ENCODE measurements at regions not wholly inside any gene's neighbourhood (a gene's known extent, or its start where the extent isn't known, plus 50 kb on each side); places are given as distances from the start of the nearest gene placed in this dataset.

- no peaks in the 10 kb centered on the region for H3K36me3 ChIP-seq (ENCODE audit: control insufficient read depth, low read length)
- no peak overlapping the region for H3K27ac ChIP-seq (ENCODE audit: low read depth, low read length)
- H3K9me2 ChIP-seq (replicated peaks; ENCODE audit: control insufficient read depth, low read length): no peaks in the 10 kb centered on the region
- no peak overlapping the region for H3K4me2 ChIP-seq (ENCODE audit: low read length)
- no peaks in the 10 kb centered on the region for H3F3A ChIP-seq (ENCODE audit: control insufficient read depth, insufficient read depth)
- TF ChIP-seq EZH2phosphoT487 (IDR thresholded peaks at IDR 0.05; ENCODE audit: borderline replicate concordance, low read length) (no peak), CTCF (IDR thresholded peaks at IDR 0.05; ENCODE audit: low read depth, low read length, poor library complexity, severe bottlenecking) (no peak)
- H3K9me3 ChIP-seq (ENCODE audit: control insufficient read depth, insufficient read depth, low read length): no peaks in the 10 kb centered on the region
- no peaks in the 10 kb centered on the region for H3K4me1 ChIP-seq (ENCODE audit: control insufficient read depth, low read length)
- no peak overlapping the region for H3K4me3 ChIP-seq (ENCODE audit: low read length)
- H3K27me3 ChIP-seq (ENCODE audit: control insufficient read depth, low read length): no peaks in the 10 kb centered on the region
- no peaks in the 10 kb centered on the region for H4K20me1 ChIP-seq (ENCODE audit: control insufficient read depth, insufficient read depth, low read depth, low read length)
- no peaks in the 10 kb centered on the region for H3K79me2 ChIP-seq (ENCODE audit: control insufficient read depth, low read length)
These were observed 1921.2 kb upstream of the PRR20A start for GRCh38 chr13:55219538-55219937.

GRCh38 chr13:55229906-55230569 is 1910.7 kb upstream of the PRR20A start:
- H3K9me3 ChIP-seq (ENCODE audit: control insufficient read depth, insufficient read depth, low read length): no peaks in the 10 kb centered on the region
- no peaks in the 10 kb centered on the region for H3F3A ChIP-seq (ENCODE audit: control insufficient read depth, insufficient read depth)
- no peaks in the 10 kb centered on the region for H4K20me1 ChIP-seq (ENCODE audit: control insufficient read depth, insufficient read depth, low read depth, low read length)
- H3K4me1 ChIP-seq (ENCODE audit: control insufficient read depth, low read length): no peaks in the 10 kb centered on the region
- no peak overlapping the region for H3K4me2 ChIP-seq (ENCODE audit: low read length)
- H3K36me3 ChIP-seq (ENCODE audit: control insufficient read depth, low read length): no peaks in the 10 kb centered on the region
- no peaks in the 10 kb centered on the region for H3K9me2 ChIP-seq (replicated peaks; ENCODE audit: control insufficient read depth, low read length)
- H3K4me3 ChIP-seq (ENCODE audit: low read length): no peak overlapping the region
- no peak overlapping the region for H3K27ac ChIP-seq (ENCODE audit: low read depth, low read length)
- H3K27me3 ChIP-seq (ENCODE audit: control insufficient read depth, low read length): no peaks in the 10 kb centered on the region
- no peaks in the 10 kb centered on the region for H3K79me2 ChIP-seq (ENCODE audit: control insufficient read depth, low read length)
- no peak for TF ChIP-seq CTCF (IDR thresholded peaks at IDR 0.05; ENCODE audit: low read depth, low read length, poor library complexity, severe bottlenecking)
- TF ChIP-seq EZH2phosphoT487 (IDR thresholded peaks at IDR 0.05; ENCODE audit: borderline replicate concordance, low read length): no peak

GRCh38 chr13:55230570-55230908 is 1910.2 kb upstream of the PRR20A start:
- H3K4me3 ChIP-seq (ENCODE audit: low read length): no peak overlapping the region

More at GRCh38 chr13:55230570-55230908, 1910.2 kb upstream of the PRR20A start:
- Histone ChIP-seq H3K4me1 (ENCODE audit: control insufficient read depth, low read length) (no peaks in the 10 kb centered on the region), H3K9me3 (ENCODE audit: control insufficient read depth, insufficient read depth, low read length) (no peaks in the 10 kb centered on the region), H3K9me2 (replicated peaks; ENCODE audit: control insufficient read depth, low read length) (no peaks in the 10 kb centered on the region), H3K27ac (ENCODE audit: low read depth, low read length) (no peak overlapping the region), H3K79me2 (ENCODE audit: control insufficient read depth, low read length) (no peaks in the 10 kb centered on the region), H3F3A (ENCODE audit: control insufficient read depth, insufficient read depth) (no peaks in the 10 kb centered on the region), H3K27me3 (ENCODE audit: control insufficient read depth, low read length) (no peaks in the 10 kb centered on the region), H3K36me3 (ENCODE audit: control insufficient read depth, low read length) (no peaks in the 10 kb centered on the region), H4K20me1 (ENCODE audit: control insufficient read depth, insufficient read depth, low read depth, low read length) (no peaks in the 10 kb centered on the region), H3K4me2 (ENCODE audit: low read length) (no peak overlapping the region)
- no peak for TF ChIP-seq CTCF (IDR thresholded peaks at IDR 0.05; ENCODE audit: low read depth, low read length, poor library complexity, severe bottlenecking)
- TF ChIP-seq EZH2phosphoT487 (IDR thresholded peaks at IDR 0.05; ENCODE audit: borderline replicate concordance, low read length): no peak
